GM12874 (cell line): ENCODE measurements at regions not wholly inside any gene's neighbourhood (a gene's known extent, or its start where the extent isn't known, plus 50 kb on each side); places are given as distances from the start of the nearest gene placed in this dataset.

ENCODE experiments used
- CTCF ChIP-seq: IDR thresholded peaks from 2 replicates; pipeline ENCODE4 v1.5.1; 2011; ENCODE audit warnings: low read depth, mild to moderate bottlenecking, control low read depth, low read length, moderate library complexity; ENCODE audit not compliant: insufficient read depth

GRCh38 chr4:124565371-124565770, 147.2 kb downstream of the ANKRD50 start:
- TF ChIP-seq CTCF: no peak

GRCh38 chr4:124566030-124566429, 146.5 kb downstream of the ANKRD50 start:
- TF ChIP-seq CTCF: no peak

GRCh38 chr4:124573056-124573455, 139.5 kb downstream of the ANKRD50 start:
- TF ChIP-seq CTCF: no peak

GRCh38 chr4:124579896-124580295, 132.6 kb downstream of the ANKRD50 start:
- no peak for TF ChIP-seq CTCF

- no peak for TF ChIP-seq CTCF
These were observed 128.7 kb downstream of the ANKRD50 start for GRCh38 chr4:124583797-124584196.

GRCh38 chr4:124589786-124590185, 122.7 kb downstream of the ANKRD50 start:
- TF ChIP-seq CTCF: no peak

- TF ChIP-seq CTCF: no peak
These were observed 122.1 kb downstream of the ANKRD50 start for GRCh38 chr4:124590480-124590879.

GRCh38 chr4:124591637-124592036, 120.9 kb downstream of the ANKRD50 start:
- no peak for TF ChIP-seq CTCF
